B cell (primary cell): ENCODE measurements at regions not wholly inside any gene's neighbourhood (a gene's known extent, or its start where the extent isn't known, plus 50 kb on each side); places are given as distances from the start of the nearest gene placed in this dataset.

Experiments
- ATAC-seq: fragments of 200-7000 bp; cut with Tn5 transposase; one replicate; pipeline ENCODE4 v1.10.0; 2021; ENCODE audit warnings: low read depth, mild to moderate bottlenecking, moderate number of reproducible peaks, moderate library complexity
- CTCF ChIA-PET: fragments of 350-600 bp; sonication (Branson Sonifier 250); formaldehyde crosslinking; loops from one replicate; lab custom pipeline; 2021; ENCODE audit warnings: antibody characterized with exemption, inconsistent platforms; lab: Charles Lee
- POLR2A ChIA-PET: fragments of 350-600 bp; sonication (Branson Sonifier 250); formaldehyde crosslinking; loops from one replicate; lab custom pipeline; 2021; ENCODE audit warnings: antibody characterized with exemption; lab: Charles Lee
- DNase-seq: peaks from one replicate; pipeline ENCODE4 v3.0.0; 2013
- H2AFZ ChIP-seq: 2 replicates; pipeline ENCODE4 v1.6.1; 2012; ENCODE audit warnings: mild to moderate bottlenecking, low read depth, low read length; ENCODE audit not compliant: insufficient read depth, poor library complexity, severe bottlenecking
- H3K27ac ChIP-seq, 2 donors: 1 replicate in 1 of 2; 2 replicates in 1 of 2; pipeline ENCODE4 v1.5.1; 2012 to 2013; ENCODE audit warnings: low read length in 2 of 2, mild to moderate bottlenecking in 2 of 2, moderate library complexity in 1 of 2
- H3K27me3 ChIP-seq, 4 experiments: fragments of 200-600 bp in 1 of 4; sonication (generic) in 1 of 4; replicated peaks in 1 of 4; 1 replicate in 2 of 4; 2 replicates in 2 of 4; pipeline versions ENCODE4 v1.6.1 to v1.7.0; 2013 to 2016; ENCODE audit warnings: low read length in 3 of 4, mild to moderate bottlenecking in 2 of 4, mixed read lengths in 1 of 4, moderate library complexity in 1 of 4; ENCODE audit not compliant: insufficient read depth in 4 of 4, control insufficient read depth in 3 of 4; ENCODE audit errors: control extremely low read depth in 1 of 4
- H3K36me3 ChIP-seq, 2 experiments: replicated peaks in 1 of 2; 1 replicate in 1 of 2; 2 replicates in 1 of 2; pipeline versions ENCODE4 v1.6.1 to v1.7.1; 2013; ENCODE audit warnings: low read length in 1 of 2; ENCODE audit not compliant: insufficient read depth in 2 of 2, control insufficient read depth in 1 of 2; ENCODE audit errors: control extremely low read depth in 1 of 2, extremely low read depth in 1 of 2
- H3K4me1 ChIP-seq, 2 donors: fragments of 200-600 bp in 1 of 2; sonication (generic) in 1 of 2; 1 replicate in 1 of 2; 2 replicates in 1 of 2; pipeline versions ENCODE4 v1.5.1 to v1.6.1; 2013 to 2017; ENCODE audit warnings: low read length in 2 of 2; ENCODE audit not compliant: control insufficient read depth in 2 of 2, insufficient read depth in 2 of 2
- H3K4me2 ChIP-seq: replicated peaks from 2 replicates; pipeline ENCODE3; 2012; ENCODE audit warnings: mild to moderate bottlenecking, low read depth, low read length; ENCODE audit not compliant: poor library complexity, severe bottlenecking
- H3K4me3 ChIP-seq, 5 experiments: fragments of 200-600 bp in 1 of 5; sonication (generic) in 1 of 5; 1 replicate in 3 of 5; 2 replicates in 2 of 5; pipeline versions ENCODE4 v1.5.1 to v1.7.0; 2011 to 2016; ENCODE audit warnings: low read length in 4 of 5, mild to moderate bottlenecking in 4 of 5, low read depth in 2 of 5, control low read depth in 1 of 5, moderate library complexity in 1 of 5; ENCODE audit not compliant: insufficient read depth in 1 of 5; ENCODE audit errors: control extremely low read depth in 1 of 5, extremely low read depth in 1 of 5
- H3K79me2 ChIP-seq: fragments of 200-600 bp; sonication (generic); one replicate; pipeline ENCODE4 v1.6.0; 2016; ENCODE audit warnings: low read length; ENCODE audit not compliant: control insufficient read depth, insufficient read depth
- H3K9ac ChIP-seq: fragments of 200-600 bp; sonication (generic); 2 replicates; pipeline ENCODE4 v1.6.1; 2017; ENCODE audit warnings: mild to moderate bottlenecking, low read length, moderate library complexity
- H3K9me3 ChIP-seq, 3 donors: one replicate each; pipeline versions ENCODE4 v1.6.1 to v1.7.1; 2013; ENCODE audit warnings: low read length in 2 of 3; ENCODE audit not compliant: control insufficient read depth in 2 of 3, insufficient read depth in 1 of 3; ENCODE audit errors: control extremely low read depth in 1 of 3
- H4K20me1 ChIP-seq: 2 replicates; pipeline ENCODE4 v1.6.0; 2012; ENCODE audit warnings: mild to moderate bottlenecking, low read length; ENCODE audit not compliant: insufficient read depth, control insufficient read depth, poor library complexity, severe bottlenecking
- H3K27ac Mint-ChIP-seq: one replicate; pipeline ENCODE4 v1.8.0; 2021; ENCODE audit warnings: mixed read lengths
- H3K27me3 Mint-ChIP-seq: one replicate; pipeline ENCODE4 v1.8.0; 2021; ENCODE audit warnings: mixed read lengths
- H3K4me1 Mint-ChIP-seq: one replicate; pipeline ENCODE4 v1.8.0; 2021; ENCODE audit warnings: mixed read lengths
- H3K4me3 Mint-ChIP-seq: one replicate; pipeline ENCODE4 v1.8.0; 2021; ENCODE audit warnings: mixed read lengths
- H3K9me3 Mint-ChIP-seq: one replicate; pipeline ENCODE4 v1.8.0; 2022; ENCODE audit warnings: mixed read lengths; ENCODE audit not compliant: insufficient read depth
- EZH2 ChIP-seq: IDR thresholded peaks from 2 replicates; pipeline ENCODE4 v1.6.1; 2012; ENCODE audit warnings: borderline replicate concordance, low read depth, mild to moderate bottlenecking, moderate library complexity, low read length; ENCODE audit not compliant: insufficient read depth, poor library complexity, severe bottlenecking
- WGBS: methylation state at CpG from one replicate; pipeline ENCODE4 v1.1.5; 2013; ENCODE audit warnings: missing lambda C conversion rate; ENCODE audit not compliant: insufficient coverage; 5-methylcytosine and 5-hydroxymethylcytosine counted together
- intact Hi-C: fragments of 100-400 bp; cut with micrococcal nuclease; formaldehyde crosslinking; loops from one replicate; pipeline ENCODE4 v1.10.0; 2022
- TF ChIP-seq, protein P1 (sequence below): fragments of 200-600 bp; IDR thresholded peaks from one replicate; pipeline ENCODE4 v1.8.0; 2022; ENCODE audit warnings: antibody characterized with exemption, mild to moderate bottlenecking

DNA sequence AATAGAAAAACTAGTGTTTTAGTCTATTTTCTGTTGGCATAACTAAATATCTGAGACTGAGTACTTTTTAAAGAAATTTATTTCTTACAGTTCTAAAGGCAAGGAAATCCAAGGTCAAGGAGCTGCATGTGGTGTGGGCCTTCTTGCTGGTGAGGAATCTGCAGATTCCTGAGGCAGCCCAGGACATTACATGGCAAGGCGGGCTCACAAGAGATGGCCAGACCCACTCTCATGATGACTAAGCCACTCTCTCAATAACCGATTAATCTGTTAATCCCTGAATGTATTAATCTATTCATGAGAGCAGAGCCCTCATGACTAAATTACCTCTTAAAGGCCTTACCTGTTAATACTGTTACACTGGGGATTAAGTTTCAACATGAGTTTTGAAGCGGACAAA, 340.8 kb downstream of the GRXCR1 start:
- no peak overlapping the region for H3K4me2 ChIP-seq
- H2AFZ ChIP-seq, result no peak overlapping the region
- Mint-ChIP-seq H3K9me3 (no peaks in the 10 kb centered on the region), H3K4me1 (no peaks in the 10 kb centered on the region), H3K4me3 (no peak overlapping the region), H3K27me3 (no peaks in the 10 kb centered on the region), H3K27ac (no peak overlapping the region)
- no peak for ATAC-seq
- H4K20me1 ChIP-seq, result no peaks in the 10 kb centered on the region
- POLR2A ChIA-PET, result no interaction called here
- CTCF ChIA-PET, result no interaction called here
- TF ChIP-seq, protein P1, sequence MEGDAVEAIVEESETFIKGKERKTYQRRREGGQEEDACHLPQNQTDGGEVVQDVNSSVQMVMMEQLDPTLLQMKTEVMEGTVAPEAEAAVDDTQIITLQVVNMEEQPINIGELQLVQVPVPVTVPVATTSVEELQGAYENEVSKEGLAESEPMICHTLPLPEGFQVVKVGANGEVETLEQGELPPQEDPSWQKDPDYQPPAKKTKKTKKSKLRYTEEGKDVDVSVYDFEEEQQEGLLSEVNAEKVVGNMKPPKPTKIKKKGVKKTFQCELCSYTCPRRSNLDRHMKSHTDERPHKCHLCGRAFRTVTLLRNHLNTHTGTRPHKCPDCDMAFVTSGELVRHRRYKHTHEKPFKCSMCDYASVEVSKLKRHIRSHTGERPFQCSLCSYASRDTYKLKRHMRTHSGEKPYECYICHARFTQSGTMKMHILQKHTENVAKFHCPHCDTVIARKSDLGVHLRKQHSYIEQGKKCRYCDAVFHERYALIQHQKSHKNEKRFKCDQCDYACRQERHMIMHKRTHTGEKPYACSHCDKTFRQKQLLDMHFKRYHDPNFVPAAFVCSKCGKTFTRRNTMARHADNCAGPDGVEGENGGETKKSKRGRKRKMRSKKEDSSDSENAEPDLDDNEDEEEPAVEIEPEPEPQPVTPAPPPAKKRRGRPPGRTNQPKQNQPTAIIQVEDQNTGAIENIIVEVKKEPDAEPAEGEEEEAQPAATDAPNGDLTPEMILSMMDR, result no peak
- no peak for TF ChIP-seq EZH2
- H3K4me3 ChIP-seq, result no peak overlapping the region
- H3K4me1 ChIP-seq, result no peaks in the 10 kb centered on the region
- H3K79me2 ChIP-seq, result no peaks in the 10 kb centered on the region
- no peak overlapping the region for H3K27ac ChIP-seq
- H3K9me3 ChIP-seq, result no peaks in the 10 kb centered on the region
- intact Hi-C loops, result no loop called here
- no peak overlapping the region for H3K9ac ChIP-seq
- no peaks in the 10 kb centered on the region for H3K36me3 ChIP-seq
- H3K27me3 ChIP-seq, result no peaks in the 10 kb centered on the region
- WGBS, result 100% methylated on average over 1 of the region's 3 CpGs
- no peak for DNase-seq

DNA sequence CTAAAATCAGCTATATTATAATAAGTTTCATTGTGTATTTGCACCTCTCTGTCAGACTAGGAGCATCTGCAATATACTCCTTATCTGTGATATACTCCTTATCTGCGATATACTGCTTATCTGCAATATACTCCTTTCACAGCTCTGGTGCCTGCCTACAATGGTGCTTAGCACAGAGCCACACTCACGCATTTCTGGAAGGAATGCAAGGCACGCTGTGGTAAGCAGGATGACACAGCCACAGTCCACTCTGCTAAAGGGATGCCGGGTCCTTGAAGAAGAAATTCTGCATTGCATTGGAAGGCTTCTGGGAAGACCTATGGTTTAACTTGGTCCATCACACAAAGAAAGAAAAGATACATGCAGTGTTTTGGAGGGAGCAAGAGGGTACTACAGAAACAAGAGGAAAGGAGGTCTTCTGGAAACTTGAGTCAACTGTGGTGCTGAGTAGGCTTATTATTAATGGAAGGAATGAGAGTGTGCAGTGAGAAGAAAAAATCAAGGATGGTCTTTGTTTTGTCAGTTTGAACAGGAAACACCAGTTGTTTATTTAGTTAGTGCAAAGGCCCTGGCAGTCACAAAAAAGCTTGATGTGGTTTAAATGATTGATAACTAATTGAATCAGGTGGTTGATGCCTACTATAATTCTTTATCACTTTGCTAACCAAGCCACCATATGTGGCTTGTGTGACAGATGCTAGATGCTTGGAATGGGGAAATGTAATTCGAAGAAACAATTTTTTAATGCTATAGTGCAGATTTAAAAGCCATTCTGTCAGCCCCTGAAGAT, 342.3 kb downstream of the GRXCR1 start:
- H3K9ac ChIP-seq, result no peak overlapping the region
- no peaks in the 10 kb centered on the region for H3K79me2 ChIP-seq
- H2AFZ ChIP-seq, result no peak overlapping the region
- TF ChIP-seq EZH2, result no peak
- TF ChIP-seq, protein P1, result no peak
- WGBS, result 79% methylated on average over 4 of the region's 5 CpGs
- ChIA-PET POLR2A (no interaction called here), CTCF (no interaction called here)
- intact Hi-C loops, result no loop called here
- H3K4me2 ChIP-seq, result no peak overlapping the region
- H3K27me3 ChIP-seq, result no peaks in the 10 kb centered on the region
- no peak overlapping the region for H3K4me3 ChIP-seq
- Mint-ChIP-seq H3K9me3 (no peaks in the 10 kb centered on the region), H3K27me3 (no peaks in the 10 kb centered on the region), H3K27ac (no peak overlapping the region), H3K4me3 (no peak overlapping the region), H3K4me1 (no peaks in the 10 kb centered on the region)
- H3K9me3 ChIP-seq, result no peaks in the 10 kb centered on the region
- ATAC-seq (no peak), DNase-seq (no peak)
- H4K20me1 ChIP-seq, result no peaks in the 10 kb centered on the region
- H3K36me3 ChIP-seq, result no peaks in the 10 kb centered on the region
- H3K27ac ChIP-seq, result no peak overlapping the region
- no peaks in the 10 kb centered on the region for H3K4me1 ChIP-seq
